Epithelial cell of esophagus (primary cell): ENCODE measurements at regions not wholly inside any gene's neighbourhood (a gene's known extent, or its start where the extent isn't known, plus 50 kb on each side); places are given as distances from the start of the nearest gene placed in this dataset.

Experiments
- DNase-seq: peaks from one replicate; pipeline ENCODE4 v3.0.0; 2010; ENCODE audit warnings: low read depth
- H3K4me3 ChIP-seq: 2 replicates; pipeline ENCODE4 v1.5.1; 2011; ENCODE audit warnings: mild to moderate bottlenecking, low read length, control low read depth
- CTCF ChIP-seq: IDR thresholded peaks from 2 replicates; pipeline ENCODE4 v1.5.1; 2011; ENCODE audit warnings: low read depth, mild to moderate bottlenecking, low read length, control low read depth, inconsistent platforms; ENCODE audit not compliant: insufficient read depth; ENCODE audit errors: missing control alignments

- H3K4me3 ChIP-seq = no peak overlapping the region
- DNase-seq = no peak
- no peak for TF ChIP-seq CTCF
Observed at GRCh38 chr2:558302-558642, 118.9 kb downstream of the TMEM18 start.

- no peak for DNase-seq
- TF ChIP-seq CTCF = no peak
- H3K4me3 ChIP-seq = no peak overlapping the region
Observed at GRCh38 chr2:557635-558301, 119.4 kb downstream of the TMEM18 start.

GRCh38 chr2:556485-556884 is 120.7 kb downstream of the TMEM18 start:
- H3K4me3 ChIP-seq = no peak overlapping the region
- TF ChIP-seq CTCF = no peak
- DNase-seq = no peak

GRCh38 chr2:555164-555922 is 121.9 kb downstream of the TMEM18 start:
- TF ChIP-seq CTCF = no peak
- no peak for DNase-seq
- H3K4me3 ChIP-seq = no peak overlapping the region

GRCh38 chr2:554444-554843 is 122.8 kb downstream of the TMEM18 start:
- H3K4me3 ChIP-seq = no peak overlapping the region
- no peak for DNase-seq
- TF ChIP-seq CTCF = no peak

- no peak for DNase-seq
- no peak overlapping the region for H3K4me3 ChIP-seq
- no peak for TF ChIP-seq CTCF
Observed at GRCh38 chr2:552906-553305, 124.3 kb downstream of the TMEM18 start.

- TF ChIP-seq CTCF = no peak
- H3K4me3 ChIP-seq = no peak overlapping the region
- no peak for DNase-seq
Observed at GRCh38 chr2:551621-552020, 125.6 kb downstream of the TMEM18 start.
